ENCODE measurements at regions not wholly inside any gene's neighbourhood (a gene's known extent, or its start where the extent isn't known, plus 50 kb on each side); places are given as distances from the start of the nearest gene placed in this dataset.

DNA sequence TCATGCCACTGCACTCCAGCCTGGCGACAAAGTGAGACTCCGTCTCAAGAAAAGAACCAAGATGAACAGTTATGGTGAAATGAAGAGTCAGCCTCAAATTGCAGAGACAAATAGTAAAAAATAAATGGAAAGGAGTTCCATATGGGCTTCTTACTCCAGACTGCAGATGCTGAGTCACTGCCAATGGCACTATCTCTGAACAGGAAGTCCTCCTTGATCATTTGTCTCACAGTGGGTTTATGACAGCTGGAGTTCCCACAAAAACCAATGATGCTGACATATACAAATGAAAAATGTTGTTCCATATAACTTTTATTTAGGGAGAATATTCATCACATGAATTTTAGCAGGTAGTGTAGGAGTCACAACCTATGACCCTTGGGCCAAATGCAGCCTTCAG is 631.6 kb downstream of the PCDH18 start:
- Histone ChIP-seq H3K9me3 (no peaks in the 10 kb centered on the region), H3K36me3 (no peaks in the 10 kb centered on the region), H3K4me3 (no peak overlapping the region), H3K27me3 (no peaks in the 10 kb centered on the region)
- DNase-seq, result no peak

GRCh38 chr4:136898590-136899248 is 633.6 kb downstream of the PCDH18 start:
- no peaks in the 10 kb centered on the region for H3K36me3 ChIP-seq
- no peaks in the 10 kb centered on the region for H3K9me3 ChIP-seq
- H3K27me3 ChIP-seq, result no peaks in the 10 kb centered on the region
- DNase-seq, result no peak
- no peak overlapping the region for H3K4me3 ChIP-seq

DNA sequence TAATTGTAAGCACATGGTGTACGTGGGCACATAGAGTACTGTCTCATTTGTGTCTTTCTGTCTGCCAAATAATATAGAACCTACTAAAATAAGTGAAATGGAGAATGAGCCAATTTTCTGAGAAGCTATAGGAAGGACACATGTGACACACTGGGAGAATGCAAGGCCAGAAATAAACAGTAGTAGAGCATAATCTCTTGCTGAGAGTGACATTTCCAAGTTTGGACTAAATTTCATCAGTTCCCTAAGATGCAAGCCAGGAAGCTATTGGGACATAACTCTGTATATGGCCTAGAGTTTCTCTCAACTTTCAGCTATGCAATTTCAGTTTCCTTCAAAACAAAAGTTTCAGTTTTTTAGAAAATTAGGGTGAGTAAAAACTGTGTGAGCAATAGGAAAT is 638.7 kb downstream of the PCDH18 start:
- Histone ChIP-seq H3K4me3 (no peak overlapping the region), H3K36me3 (no peaks in the 10 kb centered on the region), H3K27me3 (no peaks in the 10 kb centered on the region), H3K9me3 (no peaks in the 10 kb centered on the region)
- DNase-seq, result no peak

- no peak for DNase-seq
- Histone ChIP-seq H3K36me3 (no peaks in the 10 kb centered on the region), H3K9me3 (no peaks in the 10 kb centered on the region), H3K27me3 (no peaks in the 10 kb centered on the region; the same call in 1 of the 2 replicates), H3K4me3 (no peak overlapping the region)
Measured at GRCh38 chr4:136881666-136882065, 650.6 kb downstream of the PCDH18 start.

DNA sequence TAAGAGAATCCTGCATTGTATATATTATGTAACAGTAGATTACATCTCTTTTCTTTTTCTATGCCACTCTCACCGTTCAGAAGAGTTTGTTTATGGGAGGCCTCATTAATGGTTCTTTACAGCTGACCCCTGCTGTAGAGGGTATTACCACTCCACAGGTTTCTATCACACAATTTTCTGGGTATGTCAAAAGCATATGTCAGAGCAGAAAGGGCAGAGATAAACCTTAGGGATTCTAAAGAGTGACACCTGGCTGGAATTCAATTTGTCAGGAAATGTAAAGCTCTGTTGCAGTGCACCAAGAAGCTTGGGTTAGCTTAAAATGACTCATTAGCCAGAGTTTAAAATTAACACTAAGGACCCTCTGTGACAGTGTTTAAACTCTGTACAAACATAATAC is 658.7 kb downstream of the PCDH18 start:
- no peak for DNase-seq
- Histone ChIP-seq H3K27me3 (no peaks in the 10 kb centered on the region), H3K4me3 (no peak overlapping the region), H3K9me3 (no peaks in the 10 kb centered on the region), H3K36me3 (no peaks in the 10 kb centered on the region)

GRCh38 chr4:136867465-136867864 is 664.8 kb downstream of the PCDH18 start:
- no peaks in the 10 kb centered on the region for H3K9me3 ChIP-seq
- no peaks in the 10 kb centered on the region for H3K27me3 ChIP-seq
- H3K4me3 ChIP-seq, result no peak overlapping the region
- H3K36me3 ChIP-seq, result no peaks in the 10 kb centered on the region
- no peak for DNase-seq

DNA sequence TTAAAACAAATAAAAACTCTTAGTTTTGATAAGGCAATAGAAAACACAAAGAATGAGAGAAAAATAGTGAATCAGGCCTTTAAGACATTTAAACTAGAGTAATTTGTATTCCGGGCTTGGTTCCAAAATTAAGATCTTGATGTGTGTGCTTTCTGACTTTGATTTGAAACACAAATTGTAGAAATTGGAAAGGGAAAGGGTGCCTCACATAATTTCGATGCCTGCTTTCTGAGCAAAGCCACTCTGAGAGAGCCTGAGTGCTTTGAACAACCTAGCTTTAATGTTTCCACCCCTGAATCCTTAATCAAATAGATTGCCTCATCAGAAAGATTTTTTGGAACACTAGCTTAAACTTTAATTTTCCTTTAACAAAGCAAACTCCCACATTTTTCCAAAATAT is 666.8 kb downstream of the PCDH18 start:
- Histone ChIP-seq H3K4me3 (no peak overlapping the region), H3K9me3 (no peaks in the 10 kb centered on the region), H3K27me3 (no peaks in the 10 kb centered on the region), H3K36me3 (no peaks in the 10 kb centered on the region)
- DNase-seq, result no peak

GRCh38 chr4:136864604-136865185 is 667.6 kb downstream of the PCDH18 start:
- no peak overlapping the region for H3K4me3 ChIP-seq
- no peaks in the 10 kb centered on the region for H3K36me3 ChIP-seq
- H3K27me3 ChIP-seq, result no peaks in the 10 kb centered on the region
- DNase-seq, result no peak
- no peaks in the 10 kb centered on the region for H3K9me3 ChIP-seq

- Histone ChIP-seq H3K27me3 (no peaks in the 10 kb centered on the region), H3K9me3 (no peaks in the 10 kb centered on the region), H3K36me3 (no peaks in the 10 kb centered on the region), H3K4me3 (no peak overlapping the region)
- no peak for DNase-seq
Measured at GRCh38 chr4:136863756-136864155, 668.5 kb downstream of the PCDH18 start.

- Histone ChIP-seq H3K36me3 (no peaks in the 10 kb centered on the region), H3K4me3 (no peak overlapping the region), H3K27me3 (no peaks in the 10 kb centered on the region), H3K9me3 (no peaks in the 10 kb centered on the region)
- no peak for DNase-seq
Measured at GRCh38 chr4:136862653-136863052, 669.6 kb downstream of the PCDH18 start.

GRCh38 chr4:136861091-136861490 is 671.2 kb downstream of the PCDH18 start:
- no peaks in the 10 kb centered on the region for H3K36me3 ChIP-seq
- H3K4me3 ChIP-seq, result no peak overlapping the region
- DNase-seq, result no peak
- no peaks in the 10 kb centered on the region for H3K9me3 ChIP-seq
- no peaks in the 10 kb centered on the region for H3K27me3 ChIP-seq

GRCh38 chr4:136858903-136859302 is 673.4 kb downstream of the PCDH18 start:
- DNase-seq, result no peak
- H3K9me3 ChIP-seq, result no peaks in the 10 kb centered on the region
- H3K27me3 ChIP-seq, result no peaks in the 10 kb centered on the region
- no peak overlapping the region for H3K4me3 ChIP-seq
- H3K36me3 ChIP-seq, result no peaks in the 10 kb centered on the region

- H3K9me3 ChIP-seq, result no peaks in the 10 kb centered on the region
- no peak overlapping the region for H3K4me3 ChIP-seq
- H3K27me3 ChIP-seq, result no peaks in the 10 kb centered on the region
- no peak for DNase-seq
- H3K36me3 ChIP-seq, result no peaks in the 10 kb centered on the region
Measured at GRCh38 chr4:136855886-136856285, 676.4 kb downstream of the PCDH18 start.

- H3K4me3 ChIP-seq, result no peak overlapping the region
- H3K9me3 ChIP-seq, result no peaks in the 10 kb centered on the region
- no peaks in the 10 kb centered on the region for H3K36me3 ChIP-seq
- DNase-seq, result no peak
- no peaks in the 10 kb centered on the region for H3K27me3 ChIP-seq
Measured at GRCh38 chr4:136850446-136850845, 681.8 kb downstream of the PCDH18 start.

DNA sequence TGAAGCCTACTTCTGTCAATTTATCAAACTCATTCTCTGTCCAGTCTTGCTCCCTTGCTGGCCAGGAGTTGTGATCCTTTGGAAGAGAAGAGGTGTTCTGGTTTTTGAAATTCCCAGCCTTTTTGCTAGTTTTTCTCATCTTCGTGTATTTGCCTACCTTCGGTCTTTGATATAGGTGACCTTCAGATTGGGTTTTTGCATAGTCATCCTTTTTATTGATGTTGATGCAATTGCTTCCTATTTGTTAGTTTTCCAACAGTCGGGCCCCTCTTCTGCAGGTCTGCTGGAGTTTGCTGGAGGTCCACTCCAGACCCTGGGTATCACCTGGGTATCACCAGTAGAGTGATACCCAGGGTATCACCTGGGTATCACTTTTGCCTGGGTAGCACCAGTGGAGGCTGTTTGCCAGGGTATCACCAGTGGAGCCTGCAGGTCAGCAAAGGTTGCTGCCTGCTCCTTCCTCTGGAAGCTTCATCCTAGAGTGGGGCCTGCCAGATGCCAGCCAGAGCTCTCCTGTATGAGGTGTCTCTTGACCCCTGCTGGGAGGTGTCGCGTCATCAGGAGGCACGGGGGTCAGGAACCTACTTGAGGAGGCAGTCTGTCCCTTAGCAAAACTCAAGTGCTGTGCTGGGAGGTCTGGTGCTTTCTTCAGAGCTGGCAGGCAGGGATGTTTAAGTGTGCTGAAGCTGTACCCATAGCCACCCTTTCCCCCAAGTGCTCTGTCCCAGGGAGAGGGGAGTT is 684.2 kb downstream of the PCDH18 start:
- Histone ChIP-seq H3K36me3 (no peaks in the 10 kb centered on the region), H3K9me3 (no peaks in the 10 kb centered on the region), H3K4me3 (no peak overlapping the region), H3K27me3 (no peaks in the 10 kb centered on the region)
- DNase-seq, result no peak

DNA sequence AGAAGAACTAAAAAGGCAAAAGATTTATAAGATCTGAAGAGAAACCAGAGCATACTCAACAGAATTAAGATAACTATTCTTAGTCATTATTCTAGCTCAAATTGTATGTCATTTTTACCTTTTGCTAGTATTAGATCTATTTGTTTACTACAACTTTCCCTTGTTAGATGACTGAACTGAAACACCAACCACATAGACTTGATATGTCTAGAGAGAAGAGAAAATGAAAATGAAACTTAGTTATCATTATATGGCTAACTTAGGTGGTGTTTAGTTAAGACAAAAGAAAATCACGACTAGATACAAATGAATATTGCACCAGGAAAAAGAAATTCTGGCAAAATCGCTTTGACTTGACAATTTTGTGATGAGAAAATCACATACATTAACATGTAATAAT is 690.8 kb downstream of the PCDH18 start:
- no peak overlapping the region for H3K4me3 ChIP-seq
- no peaks in the 10 kb centered on the region for H3K9me3 ChIP-seq
- H3K27me3 ChIP-seq, result no peaks in the 10 kb centered on the region
- no peak for DNase-seq
- H3K36me3 ChIP-seq, result no peaks in the 10 kb centered on the region

GRCh38 chr4:136838607-136839006 is 693.7 kb downstream of the PCDH18 start:
- Histone ChIP-seq H3K36me3 (no peaks in the 10 kb centered on the region), H3K9me3 (no peaks in the 10 kb centered on the region), H3K4me3 (no peak overlapping the region), H3K27me3 (no peaks in the 10 kb centered on the region)
- DNase-seq, result no peak

DNA sequence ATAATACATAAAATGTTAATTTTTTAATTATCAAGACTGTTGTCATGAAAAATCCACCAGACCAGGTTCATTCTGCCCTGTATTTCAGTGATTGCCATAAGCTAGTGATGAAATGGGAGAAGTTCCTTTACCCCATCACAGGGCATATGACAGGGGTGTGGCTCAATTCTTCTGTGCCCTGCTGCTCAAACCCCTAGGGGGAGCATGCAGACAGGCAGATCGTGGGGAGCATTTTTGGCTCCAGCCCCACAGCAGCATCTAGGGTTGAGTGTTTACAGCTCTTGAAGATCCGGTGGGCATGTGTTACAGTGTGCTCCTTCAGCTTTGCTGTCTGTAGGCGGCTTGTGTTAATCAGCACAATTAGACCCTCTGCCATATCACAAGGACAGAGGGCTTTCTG is 700.7 kb downstream of the PCDH18 start:
- Histone ChIP-seq H3K9me3 (no peaks in the 10 kb centered on the region), H3K27me3 (no peaks in the 10 kb centered on the region), H3K4me3 (no peak overlapping the region), H3K36me3 (no peaks in the 10 kb centered on the region)
- no peak for DNase-seq

Measured in MG63 (cell line).